ENCODE measurements at regions not wholly inside any gene's neighbourhood (a gene's known extent, or its start where the extent isn't known, plus 50 kb on each side); places are given as distances from the start of the nearest gene placed in this dataset.

GRCh38 chr3:80492162-80492561, 724.4 kb upstream of the ROBO1 start:
- no peak for TF ChIP-seq POLR2A (IDR thresholded peaks at IDR 0.05; ENCODE audit: low read depth)
- TF ChIP-seq CTCF (IDR thresholded peaks at IDR 0.05): no peak
- TF ChIP-seq POLR2AphosphoS5 (IDR thresholded peaks at IDR 0.05): no peak

Data from esophagus muscularis mucosa (tissue), 3 donors.